ENCODE measurements at regions not wholly inside any gene's neighbourhood (a gene's known extent, or its start where the extent isn't known, plus 50 kb on each side); places are given as distances from the start of the nearest gene placed in this dataset.

DNA sequence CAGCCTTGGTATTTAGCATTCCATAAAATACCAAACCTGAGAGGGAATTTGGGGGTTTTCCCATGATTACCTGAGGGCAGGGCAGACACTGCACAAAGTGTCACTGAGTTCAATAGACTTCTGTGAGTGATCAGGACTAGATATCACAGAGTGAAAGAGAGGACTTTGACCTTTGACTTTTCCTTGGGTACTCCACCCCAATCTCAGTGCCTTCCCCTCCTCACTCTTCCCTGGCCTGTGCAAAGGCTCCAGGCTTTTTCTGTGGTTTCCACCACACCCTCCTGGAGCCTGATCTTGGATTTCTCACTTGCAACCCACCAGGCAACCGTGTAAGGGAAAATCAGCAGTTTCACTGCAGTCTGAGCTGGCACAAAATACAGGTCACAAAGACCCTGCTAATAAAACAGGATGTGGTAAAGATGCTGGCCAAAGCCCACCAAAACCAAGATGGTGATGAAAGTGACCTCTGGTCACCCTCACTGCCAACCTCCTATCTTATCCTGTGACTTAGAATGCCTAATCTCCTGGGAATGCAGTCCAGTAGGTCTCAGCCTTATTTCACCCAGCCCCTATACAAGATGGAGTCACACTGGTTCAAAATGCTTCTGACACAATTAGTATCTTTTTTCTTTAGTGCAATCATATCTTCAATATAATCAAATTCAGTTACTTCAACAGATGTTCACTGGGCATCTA lies 64.0 kb downstream of the BOD1L2 start:
- TF ChIP-seq, protein P1, sequence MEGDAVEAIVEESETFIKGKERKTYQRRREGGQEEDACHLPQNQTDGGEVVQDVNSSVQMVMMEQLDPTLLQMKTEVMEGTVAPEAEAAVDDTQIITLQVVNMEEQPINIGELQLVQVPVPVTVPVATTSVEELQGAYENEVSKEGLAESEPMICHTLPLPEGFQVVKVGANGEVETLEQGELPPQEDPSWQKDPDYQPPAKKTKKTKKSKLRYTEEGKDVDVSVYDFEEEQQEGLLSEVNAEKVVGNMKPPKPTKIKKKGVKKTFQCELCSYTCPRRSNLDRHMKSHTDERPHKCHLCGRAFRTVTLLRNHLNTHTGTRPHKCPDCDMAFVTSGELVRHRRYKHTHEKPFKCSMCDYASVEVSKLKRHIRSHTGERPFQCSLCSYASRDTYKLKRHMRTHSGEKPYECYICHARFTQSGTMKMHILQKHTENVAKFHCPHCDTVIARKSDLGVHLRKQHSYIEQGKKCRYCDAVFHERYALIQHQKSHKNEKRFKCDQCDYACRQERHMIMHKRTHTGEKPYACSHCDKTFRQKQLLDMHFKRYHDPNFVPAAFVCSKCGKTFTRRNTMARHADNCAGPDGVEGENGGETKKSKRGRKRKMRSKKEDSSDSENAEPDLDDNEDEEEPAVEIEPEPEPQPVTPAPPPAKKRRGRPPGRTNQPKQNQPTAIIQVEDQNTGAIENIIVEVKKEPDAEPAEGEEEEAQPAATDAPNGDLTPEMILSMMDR (IDR thresholded peaks at IDR 0.05; ENCODE audit: control insufficient read depth, insufficient read depth, low read depth, low read length, missing control alignments), result no peak
- H3K4me3 ChIP-seq (ENCODE audit: control insufficient read depth, low read depth, low read length), result no peak overlapping the region
- DNase-seq (ENCODE audit: low read depth), result no peak

DNA sequence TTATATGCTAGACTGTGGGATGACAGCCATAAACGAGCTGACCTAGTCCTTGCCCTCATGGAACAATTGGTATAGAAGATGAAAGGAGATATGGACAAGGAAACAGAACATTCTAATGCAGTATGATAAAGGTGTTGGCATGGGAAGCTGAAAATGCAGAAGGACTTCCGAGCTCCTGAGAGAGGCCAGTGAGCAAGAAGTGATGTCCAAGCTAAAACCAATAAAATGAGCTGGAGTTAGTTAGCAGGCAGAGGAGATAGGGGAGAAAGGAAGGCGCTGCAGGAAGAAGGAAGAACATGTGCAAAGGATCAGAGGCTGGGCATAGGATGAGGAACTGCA lies 64.5 kb downstream of the BOD1L2 start:
- no peak overlapping the region for H3K4me3 ChIP-seq (ENCODE audit: control insufficient read depth, low read depth, low read length)
- DNase-seq (ENCODE audit: low read depth), result no peak
- TF ChIP-seq, protein P1 (IDR thresholded peaks at IDR 0.05; ENCODE audit: control insufficient read depth, insufficient read depth, low read depth, low read length, missing control alignments), result no peak

DNA sequence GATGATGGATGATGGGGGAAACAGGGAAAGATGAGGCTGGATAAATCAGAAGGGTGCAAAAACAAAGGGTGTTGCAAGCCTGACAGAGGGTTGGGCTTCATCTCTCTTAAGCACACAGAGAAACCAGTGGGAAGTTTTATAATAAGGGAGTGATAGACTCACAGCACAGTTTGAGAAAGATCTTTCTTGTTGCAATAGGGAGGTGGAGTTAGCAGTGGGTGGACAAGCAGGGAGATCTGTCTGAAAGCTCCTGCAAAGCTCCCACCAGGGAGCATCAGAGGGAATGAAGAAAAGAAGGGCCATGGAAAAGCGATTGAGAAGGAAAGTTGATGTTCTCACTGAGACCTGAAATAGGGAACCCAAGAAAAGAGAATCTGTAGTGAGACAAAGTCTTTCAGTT lies 64.9 kb downstream of the BOD1L2 start:
- no peak overlapping the region for H3K4me3 ChIP-seq (ENCODE audit: control insufficient read depth, low read depth, low read length)
- TF ChIP-seq, protein P1 (IDR thresholded peaks at IDR 0.05; ENCODE audit: control insufficient read depth, insufficient read depth, low read depth, low read length, missing control alignments), result no peak
- DNase-seq (ENCODE audit: low read depth), result no peak

DNA sequence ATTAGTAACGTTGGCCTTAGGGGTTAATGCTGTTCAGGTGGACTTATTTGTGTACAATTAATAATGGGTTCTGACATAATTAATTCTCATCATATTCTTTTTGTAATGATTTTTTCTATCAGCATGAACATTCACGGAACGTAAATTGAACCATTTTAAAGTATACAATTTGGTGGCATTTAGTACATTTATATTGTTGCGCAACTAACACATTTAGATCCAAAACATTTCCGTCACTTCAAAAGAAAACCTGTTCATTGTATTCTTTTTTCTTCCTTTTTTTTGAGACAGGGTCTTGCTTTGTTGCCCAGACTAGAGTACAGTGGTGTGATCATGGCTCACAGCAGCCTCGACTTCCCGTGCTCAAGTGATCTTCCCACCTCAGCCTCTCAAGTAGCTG lies 65.8 kb downstream of the BOD1L2 start:
- TF ChIP-seq, protein P1 (IDR thresholded peaks at IDR 0.05; ENCODE audit: control insufficient read depth, insufficient read depth, low read depth, low read length, missing control alignments), result no peak
- DNase-seq (ENCODE audit: low read depth), result no peak
- no peak overlapping the region for H3K4me3 ChIP-seq (ENCODE audit: control insufficient read depth, low read depth, low read length)

DNA sequence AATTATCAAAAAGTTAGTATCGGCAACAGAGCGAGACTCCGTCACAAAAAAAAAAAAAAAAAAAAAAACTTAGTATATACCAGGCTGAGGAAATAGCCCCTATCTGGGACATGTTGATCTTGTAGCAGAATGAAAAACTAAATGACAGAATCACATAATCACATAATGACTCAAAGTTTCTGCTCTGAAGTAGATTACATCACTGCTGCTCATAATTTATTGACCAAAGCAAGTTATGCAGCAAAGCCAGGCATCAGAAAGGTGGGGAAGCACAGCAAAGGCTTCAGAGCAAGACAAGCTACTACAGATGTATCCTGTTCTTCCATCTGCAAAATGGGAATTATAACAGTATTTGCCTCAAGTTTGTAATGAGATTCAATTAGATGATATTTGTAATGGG lies 68.1 kb downstream of the BOD1L2 start:
- TF ChIP-seq, protein P1 (IDR thresholded peaks at IDR 0.05; ENCODE audit: control insufficient read depth, insufficient read depth, low read depth, low read length, missing control alignments), result no peak
- DNase-seq (ENCODE audit: low read depth), result no peak
- H3K4me3 ChIP-seq (ENCODE audit: control insufficient read depth, low read depth, low read length), result no peak overlapping the region

DNA sequence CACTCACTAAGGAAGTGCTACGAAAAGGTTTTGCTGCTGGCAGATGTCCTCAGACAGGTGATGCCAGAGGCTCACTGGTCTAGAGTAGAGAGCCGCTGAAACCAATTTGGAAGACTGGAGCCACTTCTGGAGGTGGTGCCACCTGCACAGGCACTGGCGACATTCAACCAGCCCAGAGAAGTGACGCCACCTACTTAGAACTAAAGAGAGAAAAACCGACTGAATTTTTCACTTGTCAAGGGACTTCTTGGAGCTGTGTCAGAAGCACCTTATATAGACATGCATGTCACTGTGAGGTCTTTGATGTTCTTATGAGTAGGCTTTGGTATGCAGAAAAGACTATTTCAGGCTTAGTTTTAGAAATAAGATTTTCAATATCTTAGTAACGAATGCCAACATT lies 71.4 kb downstream of the BOD1L2 start:
- no peak for DNase-seq (ENCODE audit: low read depth)
- no peak overlapping the region for H3K4me3 ChIP-seq (ENCODE audit: control insufficient read depth, low read depth, low read length)
- TF ChIP-seq, protein P1 (IDR thresholded peaks at IDR 0.05; ENCODE audit: control insufficient read depth, insufficient read depth, low read depth, low read length, missing control alignments), result no peak

DNA sequence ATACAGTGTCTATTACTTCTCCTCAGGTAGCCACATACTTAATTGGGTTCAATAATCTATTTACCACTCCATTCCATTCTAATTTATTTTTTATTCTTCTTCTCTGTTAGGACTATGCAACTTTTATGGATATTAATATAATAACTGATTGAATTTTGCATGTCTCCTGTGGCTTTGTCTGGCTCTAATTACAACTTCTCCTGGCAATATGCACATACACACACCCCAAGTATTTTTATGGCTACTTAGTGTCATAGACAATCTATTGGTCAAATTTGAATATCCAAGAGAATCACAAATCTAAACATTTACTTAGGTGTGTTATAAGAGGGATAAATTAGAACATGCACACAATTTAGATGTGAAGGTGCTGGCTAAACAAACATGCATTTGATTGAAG lies 73.1 kb downstream of the BOD1L2 start:
- TF ChIP-seq, protein P1 (IDR thresholded peaks at IDR 0.05; ENCODE audit: control insufficient read depth, insufficient read depth, low read depth, low read length, missing control alignments), result no peak
- no peak for DNase-seq (ENCODE audit: low read depth)
- H3K4me3 ChIP-seq (ENCODE audit: control insufficient read depth, low read depth, low read length), result no peak overlapping the region
